T-helper 1 cell treated with Interleukin-12 subunit alpha and Interleukin-12 subunit beta and Interleukin-4 antibody, amounts not matched to agents 30 μg/mL and 1 μg/mL, for 36 hours (primary cell): ENCODE measurements at regions not wholly inside any gene's neighbourhood (a gene's known extent, or its start where the extent isn't known, plus 50 kb on each side); places are given as distances from the start of the nearest gene placed in this dataset.

Source experiments
- H3K27ac Mint-ChIP-seq: one replicate; pipeline ENCODE4 v1.8.0; 2021; ENCODE audit warnings: mild to moderate bottlenecking, mixed read lengths
- H3K27me3 Mint-ChIP-seq: one replicate; pipeline ENCODE4 v1.8.0; 2021; ENCODE audit warnings: low read depth, mixed read lengths
- H3K36me3 Mint-ChIP-seq: one replicate; pipeline ENCODE4 v1.8.0; 2021; ENCODE audit warnings: low read depth, mixed read lengths
- H3K4me1 Mint-ChIP-seq: one replicate; pipeline ENCODE4 v1.8.0; 2021; ENCODE audit warnings: low read depth, mixed read lengths
- H3K4me3 Mint-ChIP-seq: one replicate; pipeline ENCODE4 v1.8.0; 2021; ENCODE audit warnings: mild to moderate bottlenecking, moderate library complexity, mixed read lengths
- H3K9me3 Mint-ChIP-seq: one replicate; pipeline ENCODE4 v1.8.0; 2021; ENCODE audit warnings: mixed read lengths

DNA sequence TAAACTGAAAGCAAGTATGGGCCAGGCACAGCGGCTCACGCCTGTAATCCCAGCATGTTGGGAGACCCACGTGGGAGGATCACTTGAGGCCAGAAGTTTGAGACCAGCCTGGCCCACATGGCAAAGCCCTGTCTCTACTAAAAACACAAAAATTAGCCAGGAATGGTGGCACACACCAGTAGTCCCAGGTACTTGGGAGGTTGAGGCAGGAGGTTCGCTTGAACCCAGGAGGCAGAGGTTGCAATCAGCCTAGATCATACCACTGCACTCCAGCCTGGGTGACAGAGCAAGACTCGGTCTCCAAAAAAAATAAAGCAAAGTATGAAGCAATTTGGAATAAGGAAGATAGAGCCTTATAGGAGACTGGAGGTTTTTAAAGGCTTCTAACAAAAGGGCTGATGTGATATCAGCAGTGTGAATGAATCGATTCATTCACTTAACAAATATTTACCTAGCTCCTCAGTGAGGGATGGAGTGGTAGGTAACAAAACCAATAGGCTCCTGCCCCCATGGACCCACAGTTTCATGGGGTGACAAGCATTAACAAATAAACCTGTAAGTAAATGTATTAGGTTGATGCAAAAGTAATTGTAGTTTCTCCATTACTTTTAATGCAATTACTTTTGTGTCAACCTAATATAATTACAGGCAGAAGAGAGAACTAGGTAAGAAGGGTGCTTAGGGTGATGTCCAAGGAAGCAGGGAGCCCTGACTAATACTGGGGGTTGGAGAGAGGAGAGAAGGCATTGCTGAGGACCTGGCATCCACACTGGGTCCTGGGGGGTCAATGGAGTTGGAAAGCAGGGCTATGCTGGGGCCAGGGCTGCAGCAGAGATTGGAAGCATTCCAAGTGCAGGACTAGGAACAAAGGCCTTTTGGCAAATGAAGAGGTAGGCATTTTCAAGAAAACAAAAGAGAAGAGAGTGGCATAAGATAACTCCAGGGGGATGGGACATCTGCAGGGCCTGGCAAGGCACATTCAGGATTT is 195.4 kb upstream of the ARL4C start:
- H3K4me1 Mint-ChIP-seq = no peaks in the 10 kb centered on the region
- peaks cover 16% of the 10 kb centered on the region for H3K9me3 Mint-ChIP-seq
- no peaks in the 10 kb centered on the region for H3K27me3 Mint-ChIP-seq
- no peaks in the 10 kb centered on the region for H3K36me3 Mint-ChIP-seq
- no peak overlapping the region for H3K27ac Mint-ChIP-seq
- H3K4me3 Mint-ChIP-seq = no peak overlapping the region

DNA sequence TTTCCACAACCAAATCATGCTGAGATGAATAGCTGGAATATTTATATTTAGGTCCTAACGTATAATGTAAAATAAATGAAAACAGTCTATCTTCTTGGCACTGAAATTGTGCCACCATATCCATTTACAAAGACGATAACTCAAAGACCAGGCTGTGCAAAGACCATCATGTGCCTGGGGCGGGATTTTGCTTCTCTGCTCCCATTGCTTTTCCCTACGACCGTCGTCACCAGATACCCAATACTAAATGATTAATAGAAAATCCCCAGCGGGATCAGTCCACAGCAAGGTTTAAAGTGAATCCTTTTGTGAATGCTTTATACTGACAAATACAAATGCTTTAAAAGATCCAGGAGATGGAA is 194.3 kb upstream of the ARL4C start:
- Mint-ChIP-seq H3K27ac (no peak overlapping the region), H3K27me3 (no peaks in the 10 kb centered on the region), H3K36me3 (no peaks in the 10 kb centered on the region), H3K4me3 (no peak overlapping the region), H3K4me1 (no peaks in the 10 kb centered on the region), H3K9me3 (peaks cover 8% of the 10 kb centered on the region)

DNA sequence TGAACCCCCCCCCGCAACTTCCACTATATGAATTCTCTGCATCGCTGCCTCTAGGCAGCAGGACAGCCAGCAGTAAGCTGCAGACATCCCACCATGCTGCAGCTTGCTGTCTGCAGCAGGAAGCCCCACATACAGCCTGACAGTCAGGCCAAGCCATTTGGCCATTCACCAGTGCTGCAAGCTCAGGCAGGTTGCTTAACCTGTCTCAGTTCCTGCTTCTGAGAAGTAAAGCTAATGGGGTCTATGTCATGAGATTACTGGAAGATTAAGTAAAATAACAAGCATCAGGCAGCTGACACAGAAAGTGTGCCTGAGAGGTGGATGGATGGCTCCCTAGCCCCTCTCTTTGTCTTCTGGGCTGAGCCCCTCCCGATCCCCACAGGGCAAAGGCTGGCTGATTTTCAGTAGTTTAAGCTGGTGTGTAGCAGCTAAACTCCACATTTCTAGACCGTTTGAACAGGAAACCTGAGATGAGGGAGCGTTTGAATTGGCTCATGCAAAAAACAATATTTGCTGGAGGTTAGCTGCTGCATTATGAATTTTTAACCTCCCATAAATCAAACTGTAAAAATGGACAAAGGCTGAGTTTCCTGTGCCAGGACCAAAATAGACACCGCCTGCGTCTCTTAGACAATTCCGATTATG is 193.8 kb upstream of the ARL4C start:
- H3K27me3 Mint-ChIP-seq = no peaks in the 10 kb centered on the region
- peaks cover 3% of the 10 kb centered on the region for H3K9me3 Mint-ChIP-seq
- H3K4me3 Mint-ChIP-seq = no peak overlapping the region
- no peaks in the 10 kb centered on the region for H3K36me3 Mint-ChIP-seq
- H3K27ac Mint-ChIP-seq = no peak overlapping the region
- H3K4me1 Mint-ChIP-seq = no peaks in the 10 kb centered on the region

DNA sequence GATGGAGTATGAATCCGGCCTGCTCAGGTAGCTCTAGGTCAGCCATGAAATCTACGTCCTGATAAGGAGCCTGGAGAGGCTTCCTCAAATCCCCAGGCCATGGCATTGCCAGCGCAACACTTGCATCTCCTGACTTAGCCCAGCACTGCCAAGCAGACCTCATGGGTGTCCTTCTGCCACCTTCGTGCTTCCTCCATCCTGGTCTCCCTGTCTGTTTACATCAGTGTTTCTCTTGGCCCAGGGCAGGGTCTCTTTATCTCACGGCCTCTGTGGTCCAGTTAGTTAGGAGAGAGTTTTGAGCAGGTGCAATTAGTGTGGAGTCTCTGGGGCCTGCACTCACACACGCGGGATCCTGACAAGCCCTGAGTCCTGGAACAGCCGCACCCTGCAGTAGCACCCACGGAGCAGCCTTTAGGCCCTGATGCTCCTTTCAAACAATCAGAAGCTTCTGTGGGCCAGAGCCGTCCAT is 193.1 kb upstream of the ARL4C start:
- H3K36me3 Mint-ChIP-seq = no peaks in the 10 kb centered on the region
- H3K27ac Mint-ChIP-seq = no peak overlapping the region
- H3K9me3 Mint-ChIP-seq = no peaks in the 10 kb centered on the region
- H3K4me1 Mint-ChIP-seq = no peaks in the 10 kb centered on the region
- H3K27me3 Mint-ChIP-seq = no peaks in the 10 kb centered on the region
- H3K4me3 Mint-ChIP-seq = no peak overlapping the region

DNA sequence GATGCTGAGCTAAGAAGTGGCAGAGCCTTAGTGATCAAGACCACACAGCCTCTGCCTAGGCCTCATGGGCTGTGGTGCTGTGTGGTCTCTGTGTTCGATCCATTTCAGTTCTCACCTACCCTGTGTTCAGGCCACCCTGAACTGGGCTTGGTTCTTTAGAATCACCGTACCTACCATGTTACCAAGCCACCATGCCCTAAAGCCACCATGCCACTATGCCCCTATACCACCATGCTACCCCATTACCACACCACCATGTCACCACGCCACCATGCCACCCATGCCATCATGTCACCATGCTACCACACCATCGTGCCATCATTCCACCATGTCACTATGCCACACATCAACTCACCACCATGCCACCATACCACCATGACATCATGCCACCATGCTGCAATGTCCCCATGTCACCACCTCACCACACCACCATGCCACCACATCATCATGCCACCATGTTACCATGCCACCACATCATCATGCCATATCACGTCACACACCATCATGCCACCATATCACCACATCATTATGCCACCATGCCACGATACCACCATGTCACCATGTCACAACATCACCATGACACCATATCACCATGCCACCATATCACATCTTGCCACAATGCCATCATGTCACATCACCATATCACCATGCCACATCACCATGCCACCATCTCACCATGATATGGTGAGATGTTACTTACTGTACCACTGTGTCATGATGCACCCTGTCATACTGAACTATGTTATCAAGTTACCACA is 191.0 kb upstream of the ARL4C start:
- H3K9me3 Mint-ChIP-seq = no peaks in the 10 kb centered on the region
- no peak overlapping the region for H3K27ac Mint-ChIP-seq
- H3K4me3 Mint-ChIP-seq = no peak overlapping the region
- H3K4me1 Mint-ChIP-seq = no peaks in the 10 kb centered on the region
- no peaks in the 10 kb centered on the region for H3K36me3 Mint-ChIP-seq
- peaks cover 3% of the 10 kb centered on the region for H3K27me3 Mint-ChIP-seq

DNA sequence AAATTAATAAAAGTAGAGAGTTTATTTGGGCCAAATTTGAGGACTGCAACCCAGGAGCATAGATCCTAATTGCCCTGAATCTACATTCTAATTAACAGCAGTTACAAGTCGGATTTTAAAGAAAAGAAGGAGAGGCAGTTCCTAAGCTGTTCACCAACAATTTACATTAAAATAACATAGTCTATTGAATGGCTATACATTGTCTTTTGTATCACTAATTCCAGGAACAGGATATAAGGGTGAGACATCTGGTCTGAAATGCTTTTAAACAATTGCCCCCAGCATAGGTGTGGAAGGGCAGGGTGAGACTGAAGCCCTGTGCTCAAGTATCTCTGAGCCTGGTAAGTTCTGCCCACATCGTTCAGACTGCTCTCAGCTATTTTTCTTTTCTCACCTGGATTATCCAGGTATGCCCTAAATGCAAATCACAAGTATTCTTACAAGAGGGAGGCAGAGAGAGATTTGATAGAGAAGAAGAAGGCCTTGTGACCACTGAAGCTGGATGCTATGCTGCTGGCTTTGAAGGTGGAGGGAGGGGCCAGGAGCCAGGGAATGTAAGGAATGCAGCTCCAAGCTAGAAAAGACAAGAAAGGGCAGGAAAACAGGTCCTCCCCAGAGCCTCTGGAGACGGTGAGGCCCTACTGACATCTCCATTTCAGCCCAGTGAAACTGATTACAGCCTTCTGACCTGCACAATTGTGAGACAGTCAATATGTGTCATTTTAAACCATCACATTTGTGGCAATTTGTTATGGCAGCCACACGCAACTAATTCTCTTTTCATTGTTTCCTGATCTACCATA is 189.4 kb upstream of the ARL4C start:
- no peak overlapping the region for H3K4me3 Mint-ChIP-seq
- no peak overlapping the region for H3K27ac Mint-ChIP-seq
- peaks cover 3% of the 10 kb centered on the region for H3K27me3 Mint-ChIP-seq
- H3K9me3 Mint-ChIP-seq = no peaks in the 10 kb centered on the region
- H3K4me1 Mint-ChIP-seq = no peaks in the 10 kb centered on the region
- H3K36me3 Mint-ChIP-seq = no peaks in the 10 kb centered on the region

DNA sequence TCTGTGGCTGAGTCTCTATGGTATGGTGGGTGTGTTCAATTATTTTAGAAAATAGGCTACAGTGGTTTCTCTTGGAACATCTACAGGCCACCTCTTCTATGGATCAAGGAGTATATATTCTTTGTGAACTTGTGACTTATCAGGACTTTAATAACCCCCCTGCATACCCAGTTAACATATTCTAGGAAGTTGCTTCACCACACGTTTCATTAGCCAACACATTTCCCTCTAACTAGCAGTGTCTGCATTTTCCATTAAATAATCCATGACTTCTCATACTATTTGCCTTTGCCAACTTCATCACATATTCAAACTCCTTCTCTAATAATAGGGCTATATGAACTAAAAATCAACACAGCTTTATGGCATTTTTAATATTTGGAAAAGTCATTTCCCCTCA is 187.6 kb upstream of the ARL4C start:
- H3K4me3 Mint-ChIP-seq = no peak overlapping the region
- no peaks in the 10 kb centered on the region for H3K36me3 Mint-ChIP-seq
- H3K9me3 Mint-ChIP-seq = no peaks in the 10 kb centered on the region
- H3K27me3 Mint-ChIP-seq = peaks cover 3% of the 10 kb centered on the region
- no peak overlapping the region for H3K27ac Mint-ChIP-seq
- no peaks in the 10 kb centered on the region for H3K4me1 Mint-ChIP-seq

DNA sequence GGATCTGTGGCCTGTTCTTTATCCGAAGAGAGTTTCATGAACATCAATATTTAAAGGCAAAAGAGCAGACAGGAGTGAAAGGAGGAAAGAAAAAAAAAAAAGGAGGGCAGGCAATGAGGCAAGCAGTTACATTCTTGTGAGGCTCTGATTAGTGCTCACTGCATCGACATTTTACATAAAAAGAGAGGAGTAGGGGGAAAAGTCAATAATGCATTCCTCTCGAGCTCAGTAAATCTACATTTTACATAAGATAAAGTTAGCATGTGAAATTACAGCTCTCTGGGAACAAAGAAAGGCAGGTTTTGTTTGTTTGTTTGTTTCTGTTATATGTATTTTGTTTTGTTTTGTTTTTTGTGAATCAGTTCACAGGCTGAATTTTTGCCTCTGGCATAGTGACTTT is 187.1 kb upstream of the ARL4C start:
- Mint-ChIP-seq H3K9me3 (no peaks in the 10 kb centered on the region), H3K27ac (no peak overlapping the region), H3K4me1 (no peaks in the 10 kb centered on the region), H3K4me3 (no peak overlapping the region), H3K27me3 (peaks cover 3% of the 10 kb centered on the region), H3K36me3 (no peaks in the 10 kb centered on the region)

DNA sequence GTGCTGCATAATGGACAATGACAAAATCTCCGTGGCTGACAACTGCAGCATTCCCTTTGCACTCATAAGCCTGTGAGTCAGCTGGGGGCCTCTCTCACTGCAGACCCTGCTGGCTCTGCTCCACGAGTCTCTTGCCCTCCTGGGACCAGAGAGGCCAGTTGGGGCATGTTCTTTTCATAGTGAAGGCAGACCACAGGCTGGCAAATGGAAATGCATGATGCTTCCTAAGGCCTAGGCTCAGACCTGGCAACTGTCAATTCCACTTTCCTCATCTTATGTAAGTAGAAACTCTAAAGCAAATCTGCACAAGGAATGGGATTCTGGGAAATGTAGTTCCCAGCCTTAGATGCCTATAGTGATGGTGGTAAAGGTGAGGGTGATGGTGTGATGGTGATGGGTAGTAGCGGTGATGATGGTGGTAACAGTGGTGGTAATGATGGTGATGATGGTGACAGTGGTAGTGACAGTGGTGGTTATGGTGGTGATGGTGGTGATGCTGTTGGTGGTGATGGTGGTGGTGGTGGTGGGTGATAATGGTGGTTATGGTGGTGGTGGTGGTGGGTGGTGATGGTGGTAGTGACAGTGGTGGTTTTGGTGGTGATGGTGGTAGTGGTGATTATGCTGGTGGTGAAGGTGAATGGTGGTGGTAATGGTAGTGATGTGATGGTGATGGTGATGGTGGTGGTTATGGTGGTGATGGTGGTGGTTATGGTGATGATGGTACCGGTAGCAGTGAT is 185.8 kb upstream of the ARL4C start:
- H3K36me3 Mint-ChIP-seq = no peaks in the 10 kb centered on the region
- H3K4me3 Mint-ChIP-seq = no peak overlapping the region
- peaks cover 3% of the 10 kb centered on the region for H3K27me3 Mint-ChIP-seq
- H3K9me3 Mint-ChIP-seq = no peaks in the 10 kb centered on the region
- no peak overlapping the region for H3K27ac Mint-ChIP-seq
- H3K4me1 Mint-ChIP-seq = no peaks in the 10 kb centered on the region

DNA sequence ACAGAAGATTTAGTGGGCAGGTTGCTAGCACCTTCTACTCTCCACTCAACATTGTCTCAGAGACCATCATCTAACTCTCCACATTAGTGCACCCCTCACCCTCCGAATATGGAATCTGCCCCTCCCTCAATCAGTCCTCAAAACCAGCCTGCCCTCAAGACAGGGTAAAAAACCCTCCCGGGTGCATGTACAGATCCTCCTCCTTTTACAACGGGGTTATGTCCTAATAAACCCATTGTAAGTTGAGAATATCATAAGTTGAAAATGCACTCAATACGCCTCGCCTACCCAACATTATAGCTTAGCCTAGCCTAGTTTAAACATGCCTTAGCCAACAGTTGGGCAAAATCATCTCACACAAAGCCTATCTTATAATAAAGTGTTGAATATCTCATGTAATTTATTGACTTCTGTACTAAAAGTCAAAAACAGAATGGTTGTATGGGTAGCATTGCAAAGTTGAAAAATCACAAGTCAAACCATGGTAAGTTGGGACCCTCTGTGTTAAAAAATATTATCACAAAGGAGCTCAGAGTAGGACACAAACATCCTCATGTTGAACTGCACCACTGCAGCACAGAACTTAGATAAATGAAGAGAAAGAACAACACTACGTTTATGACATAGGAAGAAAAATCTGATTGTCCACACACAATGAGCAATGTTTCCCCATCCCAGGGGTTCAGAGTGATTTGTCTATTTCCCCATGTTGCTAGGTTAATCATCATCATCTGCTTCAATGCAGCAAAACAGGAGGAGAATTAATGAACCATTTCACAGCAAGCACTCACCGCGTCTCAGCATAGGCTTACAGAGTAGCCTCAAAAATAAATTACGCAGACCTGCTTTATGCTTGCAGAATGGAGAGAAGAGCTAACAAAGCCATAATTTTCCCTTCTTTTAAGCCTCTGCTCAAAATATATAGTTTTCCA is 184.1 kb upstream of the ARL4C start:
- H3K4me1 Mint-ChIP-seq = no peaks in the 10 kb centered on the region

DNA sequence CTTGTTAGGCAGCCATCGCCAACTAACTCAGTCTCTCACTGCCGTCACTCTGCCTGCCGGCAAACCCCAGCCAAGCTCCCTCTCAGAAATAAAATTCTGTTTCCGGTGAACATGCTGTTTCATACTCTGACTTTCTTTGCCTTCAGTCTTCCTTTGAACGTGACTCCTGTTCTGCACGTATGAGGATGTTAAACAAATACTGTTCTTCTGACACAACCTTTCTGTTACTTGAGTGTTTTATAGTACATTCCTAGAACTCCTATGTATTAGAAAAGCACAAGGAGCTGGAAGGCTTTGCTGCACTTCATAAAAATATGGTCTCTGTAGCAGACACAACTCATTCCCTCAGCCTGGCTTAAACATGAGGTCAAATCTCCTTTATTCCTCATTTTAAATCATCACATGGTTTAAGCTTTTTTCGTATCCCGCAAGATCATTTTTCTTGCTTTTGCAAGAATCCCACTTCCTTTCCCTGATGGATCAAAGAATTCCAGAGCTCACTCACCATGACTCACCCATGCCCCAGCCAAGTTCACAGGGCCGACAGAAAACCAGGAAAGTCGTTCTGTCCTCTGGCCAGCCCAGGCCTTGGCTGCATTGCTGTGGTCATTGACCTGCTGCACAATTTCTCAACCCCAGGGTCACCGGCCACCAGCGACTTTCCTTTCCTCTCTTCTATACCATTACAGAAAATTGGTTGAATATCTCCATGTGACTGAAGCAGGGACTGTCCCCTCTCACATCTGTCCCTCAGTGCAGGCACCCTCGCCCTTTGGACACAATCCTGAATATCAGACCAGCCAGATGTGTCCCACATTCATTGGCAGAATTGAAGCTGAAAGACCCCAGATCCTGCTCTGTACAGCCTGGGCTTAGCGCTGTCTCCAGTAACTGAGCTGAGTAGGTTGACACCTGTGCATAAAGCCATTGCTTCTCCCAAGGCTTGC is 183.1 kb upstream of the ARL4C start:
- Mint-ChIP-seq H3K9me3 (no peaks in the 10 kb centered on the region), H3K27ac (no peak overlapping the region), H3K36me3 (no peaks in the 10 kb centered on the region), H3K4me3 (no peak overlapping the region), H3K27me3 (peaks cover 3% of the 10 kb centered on the region), H3K4me1 (no peaks in the 10 kb centered on the region)

More for the DNA sequence above, 184.1 kb upstream of the ARL4C start:
- H3K36me3 Mint-ChIP-seq = no peaks in the 10 kb centered on the region
- no peaks in the 10 kb centered on the region for H3K9me3 Mint-ChIP-seq
- no peak overlapping the region for H3K4me3 Mint-ChIP-seq
- H3K27ac Mint-ChIP-seq = no peak overlapping the region
- peaks cover 3% of the 10 kb centered on the region for H3K27me3 Mint-ChIP-seq

DNA sequence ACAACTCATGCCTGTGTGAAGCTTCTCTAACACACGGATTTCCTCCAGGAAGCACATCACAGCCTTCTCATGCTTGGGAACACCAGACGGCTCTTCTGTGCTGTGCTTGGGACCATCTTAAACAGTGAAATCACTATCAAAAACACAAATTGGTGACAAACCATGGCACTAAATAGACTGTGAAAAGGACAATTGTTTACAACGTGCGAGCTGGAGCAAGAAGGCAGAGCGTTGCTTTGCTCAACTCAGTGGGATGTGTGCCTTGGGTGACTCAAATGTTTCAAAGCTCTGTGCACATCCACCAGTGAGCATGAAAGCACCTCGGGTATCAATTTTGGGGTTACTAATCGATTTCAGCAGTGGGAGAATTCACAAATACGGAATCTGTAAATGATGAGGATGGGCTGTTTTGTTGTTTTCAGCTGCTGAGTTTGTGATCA is 182.4 kb upstream of the ARL4C start:
- Mint-ChIP-seq H3K4me3 (no peak overlapping the region), H3K4me1 (no peaks in the 10 kb centered on the region), H3K36me3 (no peaks in the 10 kb centered on the region), H3K27ac (no peak overlapping the region), H3K9me3 (no peaks in the 10 kb centered on the region), H3K27me3 (no peaks in the 10 kb centered on the region)
